ENCODE measurements at regions not wholly inside any gene's neighbourhood (a gene's known extent, or its start where the extent isn't known, plus 50 kb on each side); places are given as distances from the start of the nearest gene placed in this dataset.

- TF ChIP-seq EZH2 (IDR thresholded peaks at IDR 0.05) (no peak), POLR2AphosphoS5 (IDR thresholded peaks at IDR 0.05; ENCODE audit: borderline replicate concordance, low read depth, low read length) (no peak)
Observed at GRCh38 chr13:69585656-69586055, 522.0 kb upstream of the ATXN8OS start.

All from SK-N-MC (cell line).